Parathyroid adenoma (tissue), 2 donors: ENCODE measurements at regions not wholly inside any gene's neighbourhood (a gene's known extent, or its start where the extent isn't known, plus 50 kb on each side); places are given as distances from the start of the nearest gene placed in this dataset.
"Not testable (repeated sequence)": the region's sequence is repeated elsewhere in the genome, so short reads cannot be mapped to it uniquely, and the experiment has no call there.

ENCODE experiments used
- H2AFZ ChIP-seq: fragments of 300-600 bp; sonication (generic); one replicate; pipeline ENCODE4 v1.7.0; 2017; ENCODE audit warnings: antibody characterized with exemption, mild to moderate bottlenecking
- H3K27ac ChIP-seq: fragments of 300-600 bp; sonication (generic); one replicate; pipeline ENCODE4 v1.7.0; 2017
- H3K27me3 ChIP-seq: fragments of 300-600 bp; sonication (generic); one replicate; pipeline ENCODE4 v1.7.0; 2017; ENCODE audit warnings: low read length; ENCODE audit not compliant: control insufficient read depth, insufficient read depth
- H3K36me3 ChIP-seq: fragments of 300-600 bp; sonication (generic); one replicate; pipeline ENCODE4 v1.7.0; 2017; ENCODE audit warnings: low read length; ENCODE audit not compliant: control insufficient read depth, insufficient read depth
- H3K4me1 ChIP-seq: fragments of 300-600 bp; sonication (generic); one replicate; pipeline ENCODE4 v1.7.0; 2017; ENCODE audit warnings: control low read depth
- H3K4me2 ChIP-seq: fragments of 300-600 bp; sonication (generic); one replicate; pipeline ENCODE4 v1.7.0; 2017; ENCODE audit warnings: low read length
- H3K4me3 ChIP-seq: fragments of 300-600 bp; sonication (generic); one replicate; pipeline ENCODE4 v1.7.0; 2017; ENCODE audit warnings: low read depth, low read length
- H3K79me2 ChIP-seq: fragments of 300-600 bp; sonication (generic); one replicate; pipeline ENCODE4 v1.7.0; 2017; ENCODE audit warnings: control low read depth
- H3K9ac ChIP-seq: fragments of 300-600 bp; sonication (generic); one replicate; pipeline ENCODE4 v1.7.0; 2017; ENCODE audit warnings: mild to moderate bottlenecking
- H3K9me3 ChIP-seq: fragments of 300-600 bp; sonication (generic); one replicate; pipeline ENCODE4 v1.7.0; 2017; ENCODE audit warnings: low read length; ENCODE audit not compliant: control insufficient read depth
- TF ChIP-seq, protein P1 (sequence below): fragments of 300-600 bp; sonication (generic); IDR thresholded peaks from one replicate; pipeline ENCODE4 v1.7.0; 2017; ENCODE audit warnings: antibody characterized with exemption, mild to moderate bottlenecking
- donor health status: primary hyperparathyroidism.

GRCh38 chr10:6711408-6711841 is 131.3 kb upstream of the PRKCQ start:
- H3K9me3 ChIP-seq = no peaks in the 10 kb centered on the region
- no peaks in the 10 kb centered on the region for H3K79me2 ChIP-seq
- no peak overlapping the region for H3K4me3 ChIP-seq
- no peak overlapping the region for H2AFZ ChIP-seq
- no peaks in the 10 kb centered on the region for H3K27me3 ChIP-seq
- H3K36me3 ChIP-seq = no peaks in the 10 kb centered on the region
- H3K9ac ChIP-seq = no peak overlapping the region
- no peaks in the 10 kb centered on the region for H3K4me1 ChIP-seq
- H3K27ac ChIP-seq = no peak overlapping the region
- H3K4me2 ChIP-seq = no peak overlapping the region
- TF ChIP-seq, protein P1, sequence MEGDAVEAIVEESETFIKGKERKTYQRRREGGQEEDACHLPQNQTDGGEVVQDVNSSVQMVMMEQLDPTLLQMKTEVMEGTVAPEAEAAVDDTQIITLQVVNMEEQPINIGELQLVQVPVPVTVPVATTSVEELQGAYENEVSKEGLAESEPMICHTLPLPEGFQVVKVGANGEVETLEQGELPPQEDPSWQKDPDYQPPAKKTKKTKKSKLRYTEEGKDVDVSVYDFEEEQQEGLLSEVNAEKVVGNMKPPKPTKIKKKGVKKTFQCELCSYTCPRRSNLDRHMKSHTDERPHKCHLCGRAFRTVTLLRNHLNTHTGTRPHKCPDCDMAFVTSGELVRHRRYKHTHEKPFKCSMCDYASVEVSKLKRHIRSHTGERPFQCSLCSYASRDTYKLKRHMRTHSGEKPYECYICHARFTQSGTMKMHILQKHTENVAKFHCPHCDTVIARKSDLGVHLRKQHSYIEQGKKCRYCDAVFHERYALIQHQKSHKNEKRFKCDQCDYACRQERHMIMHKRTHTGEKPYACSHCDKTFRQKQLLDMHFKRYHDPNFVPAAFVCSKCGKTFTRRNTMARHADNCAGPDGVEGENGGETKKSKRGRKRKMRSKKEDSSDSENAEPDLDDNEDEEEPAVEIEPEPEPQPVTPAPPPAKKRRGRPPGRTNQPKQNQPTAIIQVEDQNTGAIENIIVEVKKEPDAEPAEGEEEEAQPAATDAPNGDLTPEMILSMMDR = no peak

- Histone ChIP-seq H3K27ac (no peak overlapping the region), H2AFZ (no peak overlapping the region), H3K79me2 (no peaks in the 10 kb centered on the region), H3K4me1 (no peaks in the 10 kb centered on the region), H3K9ac (no peak overlapping the region), H3K9me3 (no peaks in the 10 kb centered on the region), H3K4me3 (no peak overlapping the region), H3K27me3 (no peaks in the 10 kb centered on the region), H3K4me2 (no peak overlapping the region), H3K36me3 (no peaks in the 10 kb centered on the region)
- TF ChIP-seq, protein P1 = no peak
These were observed 127.3 kb upstream of the PRKCQ start for GRCh38 chr10:6707352-6707751.

DNA sequence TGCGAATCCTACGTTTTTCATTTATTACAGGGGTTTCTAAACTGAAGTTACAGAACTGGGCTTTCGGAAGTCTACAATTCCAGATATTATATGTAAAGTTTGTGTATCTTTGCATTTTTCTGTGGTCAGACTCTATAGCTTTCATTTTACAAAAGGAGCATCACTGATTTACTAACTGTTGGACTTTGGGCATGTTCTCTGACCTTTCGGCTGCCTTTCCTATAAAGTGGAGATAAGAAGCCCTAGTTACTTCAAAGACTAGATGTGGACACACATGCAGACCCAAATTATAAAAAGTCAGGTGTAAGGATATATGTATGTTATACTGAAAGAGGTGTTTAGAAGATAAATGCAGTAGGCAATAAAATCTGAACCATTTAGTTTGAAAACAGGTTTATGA is 126.6 kb upstream of the PRKCQ start:
- Histone ChIP-seq H2AFZ (no peak overlapping the region), H3K4me1 (no peaks in the 10 kb centered on the region), H3K9ac (no peak overlapping the region), H3K27ac (no peak overlapping the region), H3K36me3 (no peaks in the 10 kb centered on the region), H3K27me3 (no peaks in the 10 kb centered on the region), H3K4me2 (no peak overlapping the region), H3K4me3 (no peak overlapping the region), H3K9me3 (no peaks in the 10 kb centered on the region), H3K79me2 (no peaks in the 10 kb centered on the region)
- TF ChIP-seq, protein P1 = no peak

GRCh38 chr10:6704896-6705295 is 124.8 kb upstream of the PRKCQ start:
- H3K27me3 ChIP-seq = no peaks in the 10 kb centered on the region
- H3K79me2 ChIP-seq = no peaks in the 10 kb centered on the region
- H3K4me2 ChIP-seq = no peak overlapping the region
- no peak overlapping the region for H3K27ac ChIP-seq
- H2AFZ ChIP-seq = no peak overlapping the region
- no peak overlapping the region for H3K4me3 ChIP-seq
- TF ChIP-seq, protein P1 = no peak
- no peaks in the 10 kb centered on the region for H3K36me3 ChIP-seq
- H3K9ac ChIP-seq = no peak overlapping the region
- H3K9me3 ChIP-seq = no peaks in the 10 kb centered on the region
- no peaks in the 10 kb centered on the region for H3K4me1 ChIP-seq

DNA sequence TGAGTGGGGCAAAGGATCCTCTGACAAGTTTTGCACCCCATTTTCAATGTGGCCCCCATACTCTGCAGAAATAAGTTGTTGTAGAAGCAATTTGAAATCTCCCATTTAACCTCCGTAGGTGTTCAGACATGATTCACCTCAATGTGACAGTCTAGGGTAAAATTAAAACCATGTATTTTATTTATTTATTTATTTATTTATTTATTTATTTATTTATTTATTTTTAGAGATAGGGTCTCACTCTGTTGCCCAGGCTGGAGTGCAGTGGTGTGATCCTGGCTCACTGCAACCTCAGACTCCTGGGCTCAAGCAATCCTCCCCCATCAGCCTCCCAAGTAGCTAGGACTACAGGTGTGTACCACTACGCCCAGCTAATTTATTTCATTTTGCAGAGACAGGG is 122.8 kb upstream of the PRKCQ start:
- not testable (repeated sequence) for H3K27me3 ChIP-seq, H3K4me2 ChIP-seq

More for the DNA sequence above, 122.8 kb upstream of the PRKCQ start:
- not testable (repeated sequence) for H3K79me2 ChIP-seq, H3K4me3 ChIP-seq, H3K9ac ChIP-seq, H3K36me3 ChIP-seq, H3K9me3 ChIP-seq, H3K4me1 ChIP-seq, H3K27ac ChIP-seq, H2AFZ ChIP-seq
